Duodenal mucosa (tissue), 2 donors: ENCODE measurements at regions not wholly inside any gene's neighbourhood (a gene's known extent, or its start where the extent isn't known, plus 50 kb on each side); places are given as distances from the start of the nearest gene placed in this dataset.

Experiments
- H3K27ac ChIP-seq: one replicate; pipeline ENCODE4 v1.7.0; 2013; ENCODE audit warnings: low read depth, low read length
- H3K27me3 ChIP-seq, 2 donors: one replicate each; pipeline ENCODE4 v1.7.0; 2013; ENCODE audit warnings: low read length in 2 of 2, control low read depth in 1 of 2; ENCODE audit not compliant: insufficient read depth in 2 of 2, control insufficient read depth in 1 of 2
- H3K36me3 ChIP-seq, 2 donors: one replicate each; pipeline ENCODE4 v1.7.0; 2013; ENCODE audit warnings: low read length in 2 of 2, control low read depth in 1 of 2; ENCODE audit not compliant: insufficient read depth in 2 of 2, control insufficient read depth in 1 of 2
- H3K4me1 ChIP-seq, 2 donors: one replicate each; pipeline ENCODE4 v1.7.0; 2013; ENCODE audit warnings: low read length in 2 of 2, control low read depth in 1 of 2; ENCODE audit not compliant: insufficient read depth in 2 of 2, control insufficient read depth in 1 of 2
- H3K4me3 ChIP-seq, 2 donors: one replicate each; pipeline ENCODE4 v1.7.0; 2013; ENCODE audit warnings: low read length in 2 of 2, low read depth in 1 of 2
- H3K9ac ChIP-seq, 2 donors: one replicate each; pipeline ENCODE4 v1.7.0; 2013; ENCODE audit warnings: low read length in 2 of 2, low read depth in 1 of 2
- H3K9me3 ChIP-seq, 2 donors: one replicate each; pipeline ENCODE4 v1.7.0; 2013; ENCODE audit warnings: low read length in 2 of 2, control low read depth in 1 of 2; ENCODE audit not compliant: control insufficient read depth in 1 of 2

DNA sequence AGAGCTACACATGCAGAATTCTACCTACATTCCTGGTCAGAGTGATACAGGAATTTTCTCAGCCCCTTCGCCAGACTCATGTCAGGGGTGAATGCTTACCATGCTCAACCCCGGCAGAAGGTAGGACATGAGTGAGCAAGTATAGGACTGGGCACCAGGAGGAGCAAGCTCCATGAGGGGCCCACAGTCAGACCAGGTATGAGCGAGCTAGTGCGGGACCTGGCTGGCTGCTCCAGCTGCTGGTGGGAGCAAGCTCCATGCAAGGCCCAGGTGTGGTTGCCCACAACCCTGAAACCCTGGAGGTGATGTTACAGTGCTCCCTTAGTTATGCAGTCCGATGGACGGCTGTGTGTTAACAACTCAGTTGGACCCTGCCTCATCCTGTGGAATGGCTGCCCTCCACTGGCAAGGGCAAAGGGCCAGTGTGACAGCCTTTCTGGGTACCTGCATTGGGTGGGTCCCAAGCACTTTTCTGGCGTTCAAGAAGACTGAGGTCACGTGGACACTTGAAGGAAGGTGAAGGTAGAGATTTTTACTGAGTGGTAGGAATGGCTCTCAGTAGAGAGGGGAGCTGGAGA lies 503.5 kb upstream of the CITED2 start:
- Histone ChIP-seq H3K9me3 (no peaks in the 10 kb centered on the region), H3K36me3 (no peaks in the 10 kb centered on the region), H3K4me1 (peaks cover 9 to 14% of the 10 kb centered on the region in 2 donors), H3K4me3 (no peak overlapping the region), H3K27me3 (no peaks in the 10 kb centered on the region), H3K9ac (no peak overlapping the region), H3K27ac (no peak overlapping the region)

DNA sequence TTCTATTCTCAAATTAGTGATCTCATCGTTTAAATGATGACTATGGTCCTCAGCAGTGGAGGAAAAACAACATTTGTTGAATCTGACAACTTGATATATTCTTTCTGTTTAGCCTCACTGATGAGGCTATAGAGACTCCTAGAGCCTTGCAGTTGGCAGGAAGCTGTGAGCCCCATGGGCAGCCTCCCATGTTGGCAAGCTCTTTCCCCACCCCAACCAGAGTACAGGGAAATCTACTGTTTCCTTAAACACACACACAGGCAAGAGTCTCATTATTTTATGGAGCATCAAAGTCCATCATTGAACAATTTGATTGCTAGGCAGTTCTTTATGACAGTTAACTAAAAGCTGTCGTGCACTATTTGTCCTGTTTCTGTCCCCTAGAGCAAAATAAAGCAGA lies 498.2 kb upstream of the CITED2 start:
- H3K27ac ChIP-seq, result no peak overlapping the region
- H3K9me3 ChIP-seq, result no peaks in the 10 kb centered on the region
- no peaks in the 10 kb centered on the region for H3K27me3 ChIP-seq
- peaks cover 6 to 8% of the 10 kb centered on the region in 2 donors for H3K4me1 ChIP-seq
- peak overlapping the region in 1 of 2 donors; percentile 26 for H3K4me3 ChIP-seq
- no peaks in the 10 kb centered on the region for H3K36me3 ChIP-seq
- H3K9ac ChIP-seq, result no peak overlapping the region

DNA sequence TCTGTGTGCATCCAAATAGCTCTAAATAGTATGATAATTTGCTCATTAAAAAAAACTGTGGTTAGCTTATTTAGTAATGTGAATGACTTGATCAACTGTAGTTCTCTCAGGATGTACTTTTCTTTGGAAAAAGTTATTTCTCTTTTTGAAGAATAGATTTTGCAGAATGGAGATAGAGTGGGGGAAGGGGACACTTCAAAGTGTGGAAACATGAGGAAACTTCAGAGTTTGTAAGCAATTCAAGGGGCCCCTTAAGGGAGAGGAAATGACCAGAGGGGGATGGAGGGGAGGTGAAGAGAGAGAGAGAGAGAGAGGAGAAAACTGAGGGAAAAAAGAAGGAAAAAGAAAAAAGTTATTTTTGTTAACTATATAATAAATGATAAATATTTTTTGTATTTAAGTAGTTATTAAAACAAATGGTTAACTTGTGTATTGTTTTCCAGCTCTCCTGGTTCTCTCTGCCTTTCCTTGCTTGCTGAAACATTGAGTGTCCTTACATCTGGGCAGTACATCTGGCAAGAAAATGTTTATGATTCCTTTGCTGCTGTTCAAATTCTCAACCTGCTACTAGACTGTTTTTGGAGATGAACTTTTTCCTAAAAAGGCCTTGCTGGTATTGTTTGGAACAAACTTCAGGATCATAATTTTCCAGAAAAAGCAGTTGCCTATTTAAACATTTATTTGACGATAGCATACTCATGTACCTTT lies 497.5 kb upstream of the CITED2 start:
- H3K4me1 ChIP-seq, result peaks cover 6 to 8% of the 10 kb centered on the region in 2 donors
- no peak overlapping the region for H3K4me3 ChIP-seq
- H3K27me3 ChIP-seq, result no peaks in the 10 kb centered on the region
- no peaks in the 10 kb centered on the region for H3K9me3 ChIP-seq
- H3K9ac ChIP-seq, result no peak overlapping the region
- no peaks in the 10 kb centered on the region for H3K36me3 ChIP-seq
- H3K27ac ChIP-seq, result no peak overlapping the region

DNA sequence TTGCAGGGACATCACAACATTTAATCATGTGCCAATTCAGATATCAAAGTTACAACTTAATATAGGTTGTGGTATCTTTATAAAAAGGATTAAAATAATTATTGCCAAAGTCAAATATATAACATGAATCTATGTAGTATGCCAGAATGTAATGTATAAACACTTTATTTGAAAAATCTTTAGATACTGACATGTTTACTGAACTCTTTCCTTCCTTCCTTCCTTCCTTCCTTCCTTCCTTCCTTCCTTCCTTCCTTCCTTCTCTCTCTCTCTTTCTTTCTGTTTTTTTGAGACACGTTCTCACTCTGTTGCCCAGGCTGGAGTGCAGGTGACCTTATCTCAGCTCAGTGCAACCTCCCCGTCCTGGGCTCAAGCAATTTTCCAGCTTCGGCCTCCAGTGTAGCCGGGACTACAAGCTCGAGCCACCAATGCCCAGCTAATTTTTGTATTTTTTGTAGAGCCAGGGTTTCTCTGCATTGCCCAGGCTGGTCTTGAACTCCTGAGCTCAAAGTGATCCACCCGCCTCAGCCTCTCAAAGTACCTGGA lies 496.8 kb upstream of the CITED2 start:
- no peaks in the 10 kb centered on the region for H3K9me3 ChIP-seq
- H3K9ac ChIP-seq, result no peak overlapping the region
- no peaks in the 10 kb centered on the region for H3K36me3 ChIP-seq
- no peak overlapping the region for H3K27ac ChIP-seq
- peaks cover 6 to 8% of the 10 kb centered on the region in 2 donors for H3K4me1 ChIP-seq
- no peak overlapping the region for H3K4me3 ChIP-seq
- no peaks in the 10 kb centered on the region for H3K27me3 ChIP-seq

DNA sequence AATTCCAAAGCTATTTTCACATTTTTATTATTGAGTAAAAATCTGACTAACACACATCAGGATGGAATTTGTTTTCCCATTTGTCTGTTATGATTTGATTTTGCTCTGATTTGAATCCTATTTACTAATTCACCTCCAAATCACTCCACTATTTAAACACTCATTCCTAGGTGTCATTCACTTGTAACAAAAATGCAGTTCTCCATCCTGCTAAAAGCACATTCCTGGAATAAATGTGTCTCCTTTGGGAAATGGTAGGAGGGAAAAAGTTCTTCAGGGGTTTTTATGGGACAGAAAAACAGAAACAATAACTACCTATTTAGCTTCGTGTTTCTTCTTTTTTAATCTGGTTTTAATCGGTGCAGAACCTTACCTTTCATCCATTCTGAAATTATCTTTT lies 494.1 kb upstream of the CITED2 start:
- Histone ChIP-seq H3K27ac (no peak overlapping the region), H3K36me3 (no peaks in the 10 kb centered on the region), H3K9ac (no peak overlapping the region), H3K4me1 (peaks cover 6 to 8% of the 10 kb centered on the region in 2 donors), H3K4me3 (no peak overlapping the region), H3K9me3 (no peaks in the 10 kb centered on the region), H3K27me3 (no peaks in the 10 kb centered on the region)

DNA sequence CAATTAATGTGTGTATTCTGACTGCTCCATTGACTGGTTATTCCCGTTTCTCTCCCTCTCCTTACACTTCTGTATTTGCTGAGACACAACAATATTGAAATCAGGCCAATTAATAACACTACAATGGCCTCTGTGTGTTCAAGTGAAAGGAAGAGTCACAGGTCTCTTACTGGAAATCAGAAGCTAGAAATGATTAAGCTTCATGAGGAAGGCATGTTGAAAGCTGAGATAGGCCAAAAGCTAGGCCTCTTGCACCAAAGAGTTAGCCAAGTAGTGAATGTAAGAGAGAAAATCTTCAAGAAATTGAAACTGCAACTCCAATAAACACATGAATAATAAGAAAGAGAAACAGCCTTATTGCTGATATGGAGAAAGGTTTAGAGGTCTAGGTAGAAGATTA lies 489.5 kb upstream of the CITED2 start:
- Histone ChIP-seq H3K36me3 (no peaks in the 10 kb centered on the region), H3K9ac (no peak overlapping the region), H3K4me1 (no peaks in the 10 kb centered on the region), H3K27me3 (no peaks in the 10 kb centered on the region), H3K4me3 (no peak overlapping the region), H3K9me3 (no peaks in the 10 kb centered on the region), H3K27ac (no peak overlapping the region)

DNA sequence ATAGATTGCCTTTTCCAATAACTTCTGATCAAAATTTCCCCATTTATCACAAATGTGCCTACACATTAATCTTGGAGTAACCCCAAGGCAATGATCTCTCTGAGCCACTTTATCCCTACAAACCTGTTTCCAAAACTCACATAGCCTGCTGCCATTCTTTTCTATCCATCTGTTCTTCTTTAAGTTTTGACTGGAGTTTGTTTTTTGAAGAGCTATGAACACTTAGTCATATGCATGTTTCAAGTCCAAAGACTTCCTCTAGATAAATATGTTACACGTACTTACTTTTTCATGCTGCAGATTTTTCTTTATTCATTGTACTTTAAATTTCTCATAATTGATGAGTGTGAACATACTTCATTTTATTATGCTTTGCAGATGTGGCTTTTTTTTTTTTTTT lies 488.9 kb upstream of the CITED2 start:
- Histone ChIP-seq H3K36me3 (no peaks in the 10 kb centered on the region), H3K9me3 (no peaks in the 10 kb centered on the region)

DNA sequence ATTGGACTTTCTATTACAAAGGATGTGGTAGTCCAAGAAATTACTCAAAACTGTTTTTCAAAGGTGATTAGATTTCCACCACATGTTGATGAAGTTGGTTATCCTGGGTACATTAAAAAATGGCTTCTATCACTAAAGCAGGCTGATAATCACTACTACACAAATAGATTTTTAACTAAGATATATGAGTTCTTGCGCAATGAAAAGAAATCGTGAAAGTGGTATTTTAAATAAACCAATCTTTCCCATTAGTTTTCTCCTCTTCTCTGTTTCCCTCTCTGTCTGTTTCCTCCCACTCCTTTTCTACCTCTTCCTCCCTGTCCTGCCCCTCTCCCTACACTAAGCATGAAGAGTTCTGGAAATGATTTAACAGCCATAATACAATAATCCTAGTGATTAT lies 487.9 kb upstream of the CITED2 start:
- Histone ChIP-seq H3K27ac (no peak overlapping the region), H3K9me3 (no peaks in the 10 kb centered on the region), H3K27me3 (no peaks in the 10 kb centered on the region), H3K36me3 (no peaks in the 10 kb centered on the region), H3K4me1 (peaks cover 0 to 8% of the 10 kb centered on the region in 2 donors), H3K9ac (no peak overlapping the region), H3K4me3 (no peak overlapping the region)

More for the DNA sequence above, 488.9 kb upstream of the CITED2 start:
- peaks cover 0 to 5% of the 10 kb centered on the region in 2 donors for H3K4me1 ChIP-seq
- H3K27me3 ChIP-seq, result no peaks in the 10 kb centered on the region
- no peak overlapping the region for H3K9ac ChIP-seq
- no peak overlapping the region for H3K27ac ChIP-seq
- no peak overlapping the region for H3K4me3 ChIP-seq

DNA sequence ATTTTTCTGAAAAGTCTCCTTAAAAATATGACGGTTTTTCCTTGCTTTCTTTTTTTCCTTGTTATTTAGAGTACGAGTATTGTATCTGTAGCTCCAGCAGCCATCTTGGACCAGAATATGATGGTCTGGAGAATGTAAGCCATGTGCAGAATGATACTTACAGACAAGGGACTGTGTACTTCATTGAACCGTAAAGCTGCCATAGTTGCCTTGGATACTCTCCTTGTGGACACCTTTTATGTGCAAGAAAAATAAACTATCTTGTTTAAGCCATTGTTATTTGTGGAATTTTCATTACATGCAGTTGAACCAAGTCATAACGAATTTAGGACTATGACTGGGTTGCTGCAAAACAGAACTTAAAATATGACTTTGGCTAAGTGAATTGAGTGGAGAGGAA lies 485.8 kb upstream of the CITED2 start:
- H3K9me3 ChIP-seq, result no peaks in the 10 kb centered on the region
- no peak overlapping the region for H3K4me3 ChIP-seq
- H3K9ac ChIP-seq, result no peak overlapping the region
- no peak overlapping the region for H3K27ac ChIP-seq
- H3K36me3 ChIP-seq, result no peaks in the 10 kb centered on the region
- peaks cover 0 to 12% of the 10 kb centered on the region in 2 donors for H3K4me1 ChIP-seq
- H3K27me3 ChIP-seq, result no peaks in the 10 kb centered on the region

DNA sequence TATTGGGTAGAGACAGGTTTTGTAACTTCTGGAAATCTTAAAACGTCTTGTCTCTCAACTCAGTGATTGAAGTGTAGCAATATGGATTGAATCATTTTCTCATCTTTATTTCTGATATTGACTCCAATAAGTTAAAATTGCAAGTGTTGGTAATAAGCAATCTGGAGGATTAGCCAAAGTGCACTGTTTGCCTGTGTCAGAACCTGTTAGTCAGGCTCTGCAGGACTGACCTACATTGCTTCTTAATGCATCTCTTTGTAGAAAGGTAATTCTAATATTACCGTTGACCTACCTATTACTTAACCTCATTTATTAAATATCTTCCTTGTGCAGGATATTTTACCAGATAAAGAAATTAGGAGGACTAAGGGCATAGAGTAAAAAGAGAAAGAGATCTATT lies 484.0 kb upstream of the CITED2 start:
- Histone ChIP-seq H3K9ac (no peak overlapping the region), H3K36me3 (no peaks in the 10 kb centered on the region), H3K4me3 (no peak overlapping the region), H3K4me1 (peaks cover 4 to 12% of the 10 kb centered on the region in 2 donors), H3K9me3 (no peaks in the 10 kb centered on the region), H3K27me3 (no peaks in the 10 kb centered on the region), H3K27ac (no peak overlapping the region)
